Thyroid gland (tissue), 4 donors: ENCODE measurements at regions not wholly inside any gene's neighbourhood (a gene's known extent, or its start where the extent isn't known, plus 50 kb on each side); places are given as distances from the start of the nearest gene placed in this dataset.

Experiments
- CTCF ChIP-seq, 6 experiments: fragments of 200-600 bp in 3 of 6; fragments of 450-650 bp in 3 of 6; sonication (generic) in 3 of 6; IDR thresholded peaks; one replicate each; pipeline ENCODE4 v1.5.1; 2016 to 2019; ENCODE audit warnings: antibody characterized with exemption in 6 of 6, mild to moderate bottlenecking in 2 of 6, inconsistent platforms in 1 of 6, moderate library complexity in 1 of 6
- POLR2A ChIP-seq, 2 donors: fragments of 450-650 bp; IDR thresholded peaks; one replicate each; pipeline ENCODE4 v1.6.1; 2017; ENCODE audit warnings: antibody characterized with exemption in 2 of 2, mild to moderate bottlenecking in 2 of 2, moderate library complexity in 1 of 2

- TF ChIP-seq POLR2A (IDR thresholded peaks at IDR 0.05), result no peak
- TF ChIP-seq CTCF (IDR thresholded peaks at IDR 0.05), result no peak
Observed at GRCh38 chr17:34414339-34414738, 51.3 kb upstream of the CCL1 start.
